ENCODE measurements at regions not wholly inside any gene's neighbourhood (a gene's known extent, or its start where the extent isn't known, plus 50 kb on each side); places are given as distances from the start of the nearest gene placed in this dataset.

GRCh38 chr5:120901199-120901598, 437.1 kb downstream of the PRR16 start:
- TF ChIP-seq CTCF (IDR thresholded peaks at IDR 0.05) (no peak), POLR2A (IDR thresholded peaks at IDR 0.05; ENCODE audit: low read depth) (no peak), EP300 (IDR thresholded peaks at IDR 0.05) (no peak), POLR2AphosphoS5 (IDR thresholded peaks at IDR 0.05) (no peak)
